ENCODE measurements at regions not wholly inside any gene's neighbourhood (a gene's known extent, or its start where the extent isn't known, plus 50 kb on each side); places are given as distances from the start of the nearest gene placed in this dataset.

DNA sequence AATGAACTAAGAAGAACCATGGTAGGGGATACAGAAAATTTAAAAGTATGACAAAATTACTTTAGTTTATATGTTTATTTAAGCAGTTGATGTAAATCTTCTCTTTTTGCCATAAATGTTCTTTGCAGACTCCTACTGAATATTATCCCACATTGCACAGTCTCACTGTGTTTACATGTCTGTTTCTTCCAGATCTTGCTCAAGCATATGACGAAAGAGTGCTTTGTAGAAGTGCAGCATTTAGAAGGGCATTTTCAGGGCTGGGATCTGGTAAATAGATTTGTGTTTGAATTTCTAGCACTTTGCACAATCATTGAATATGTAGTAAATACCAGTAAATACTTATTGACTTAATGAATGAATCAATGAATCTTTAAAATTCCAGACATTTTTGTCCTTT is 152.0 kb upstream of the EPHA7 start:
- TF ChIP-seq POLR2A (IDR thresholded peaks at IDR 0.05), result no peak
- no peak for TF ChIP-seq CTCF (IDR thresholded peaks at IDR 0.05)
- H3K4me1 ChIP-seq (replicated peaks in 1 of 2), result no peaks in the 10 kb centered on the region

DNA sequence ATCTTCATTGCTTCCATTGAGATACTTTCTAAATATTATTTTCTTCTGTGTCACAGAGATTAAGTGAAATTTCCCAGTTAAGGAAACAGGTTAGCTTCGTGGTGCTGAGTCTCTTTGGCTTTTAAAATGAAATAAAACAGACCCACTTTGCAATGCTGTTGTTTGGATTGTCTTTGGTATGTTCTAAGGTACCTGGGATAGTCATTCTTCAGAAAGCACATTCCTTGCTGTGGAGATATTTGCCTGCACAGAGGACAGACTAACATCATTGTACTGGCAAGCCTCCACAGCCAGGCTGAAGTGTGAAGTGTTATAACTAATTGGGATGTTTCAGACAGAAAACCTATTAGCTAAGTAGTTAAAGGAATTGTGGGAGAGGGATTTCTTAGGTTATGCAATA is 148.8 kb upstream of the EPHA7 start:
- 43 to 77% (median 55%) methylated on average over 1 of the region's 1 CpG for WGBS, 4 donors
- Histone ChIP-seq H3K36me3 (replicated peaks in 1 of 2) (no peaks in the 10 kb centered on the region), H3K4me1 (replicated peaks in 1 of 2) (no peaks in the 10 kb centered on the region), H3K4me3 (no peak overlapping the region), H3K9me3 (replicated peaks in 1 of 3) (no peaks in the 10 kb centered on the region), H3K27me3 (no peaks in the 10 kb centered on the region), H3K27ac (no peak overlapping the region)
- TF ChIP-seq POLR2A (IDR thresholded peaks at IDR 0.05), result no peak
- TF ChIP-seq CTCF (IDR thresholded peaks at IDR 0.05), result no peak
- no peak for DNase-seq
- intact Hi-C loops (cut with DNase I), result no loop called here

More for the DNA sequence above, 152.0 kb upstream of the EPHA7 start:
- Histone ChIP-seq H3K36me3 (replicated peaks in 1 of 2) (no peaks in the 10 kb centered on the region), H3K9me3 (replicated peaks in 1 of 3) (no peaks in the 10 kb centered on the region), H3K4me3 (no peak overlapping the region), H3K27ac (no peak overlapping the region), H3K27me3 (no peaks in the 10 kb centered on the region)
- 70 to 78% (median 75%) methylated on average over 1 of the region's 1 CpG for WGBS, 4 donors
- DNase-seq, result no peak
- intact Hi-C loops (cut with DNase I), result no loop called here

DNA sequence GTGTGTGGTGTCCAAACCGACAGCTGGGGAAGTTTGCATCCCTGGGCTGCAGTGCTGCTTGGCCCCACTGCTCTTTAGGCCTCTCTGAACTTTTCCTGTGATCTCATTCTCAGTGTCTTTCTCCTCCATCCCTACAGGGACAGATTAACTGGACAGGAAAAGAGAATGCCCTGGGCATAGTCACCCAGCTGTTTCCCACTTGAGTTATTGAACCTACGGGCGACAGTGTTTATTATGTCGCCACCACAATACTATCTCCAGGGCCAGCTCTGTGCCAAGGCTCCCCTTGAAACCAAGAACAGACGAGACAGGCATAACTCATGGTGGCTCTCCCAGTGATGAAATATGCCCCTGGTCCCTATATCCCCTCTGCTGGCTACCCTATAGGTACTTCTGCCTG is 147.8 kb upstream of the EPHA7 start:
- 61 to 71% (median 66%) methylated on average over 5 of the region's 5 CpGs for WGBS, 4 donors
- H3K27ac ChIP-seq, result no peak overlapping the region
- no peak for DNase-seq
- TF ChIP-seq POLR2A (IDR thresholded peaks at IDR 0.05) (no peak), CTCF (IDR thresholded peaks at IDR 0.05) (no peak)
- intact Hi-C loops (cut with DNase I), result no loop called here
- H3K36me3 ChIP-seq (replicated peaks in 1 of 2), result no peaks in the 10 kb centered on the region
- H3K27me3 ChIP-seq, result no peaks in the 10 kb centered on the region
- no peaks in the 10 kb centered on the region for H3K9me3 ChIP-seq (replicated peaks in 1 of 3)
- no peak overlapping the region for H3K4me3 ChIP-seq
- H3K4me1 ChIP-seq (replicated peaks in 1 of 2), result no peaks in the 10 kb centered on the region

- Histone ChIP-seq H3K27ac (no peak overlapping the region), H3K27me3 (no peaks in the 10 kb centered on the region), H3K4me1 (replicated peaks in 1 of 2) (no peaks in the 10 kb centered on the region), H3K9me3 (replicated peaks in 1 of 3) (no peaks in the 10 kb centered on the region), H3K36me3 (replicated peaks in 1 of 2) (no peaks in the 10 kb centered on the region), H3K4me3 (no peak overlapping the region)
- DNase-seq, result no peak
- 82 to 89% (median 86%) methylated on average over 8 of the region's 8 CpGs for WGBS, 4 donors
- intact Hi-C loops (cut with DNase I), result no loop called here
- no peak for TF ChIP-seq CTCF (IDR thresholded peaks at IDR 0.05)
Observed at GRCh38 chr6:93566285-93566684, 146.9 kb upstream of the EPHA7 start.

All from adrenal gland (tissue), 9 donors.